Liver (tissue), 8 donors: ENCODE measurements at regions not wholly inside any gene's neighbourhood (a gene's known extent, or its start where the extent isn't known, plus 50 kb on each side); places are given as distances from the start of the nearest gene placed in this dataset.

ENCODE experiments used
- DNase-seq: peaks from one replicate; pipeline ENCODE4 v3.0.0-alpha.2; 2017; ENCODE audit warnings: low spot score
- H3K27ac ChIP-seq, 2 donors: one replicate each; pipeline ENCODE4 v1.7.0; 2013; ENCODE audit warnings: inconsistent platforms in 2 of 2, low read length in 2 of 2, control low read depth in 1 of 2, low read depth in 1 of 2, mild to moderate bottlenecking in 1 of 2
- H3K27me3 ChIP-seq, 4 donors: one replicate each; pipeline versions ENCODE4 v1.6.1 to v1.7.0; 2013; ENCODE audit warnings: low read length in 3 of 4, inconsistent platforms in 1 of 4, mild to moderate bottlenecking in 1 of 4, moderate library complexity in 1 of 4; ENCODE audit not compliant: control insufficient read depth in 4 of 4, insufficient read depth in 4 of 4
- H3K36me3 ChIP-seq, 4 donors: one replicate each; pipeline versions ENCODE4 v1.6.1 to v1.7.0; 2013; ENCODE audit warnings: low read length in 3 of 4, mild to moderate bottlenecking in 3 of 4, low read depth in 1 of 4, moderate library complexity in 1 of 4; ENCODE audit not compliant: control insufficient read depth in 4 of 4, insufficient read depth in 3 of 4
- H3K4me1 ChIP-seq, 4 donors: one replicate each; pipeline versions ENCODE4 v1.6.1 to v1.7.0; 2013; ENCODE audit warnings: low read length in 3 of 4, mild to moderate bottlenecking in 3 of 4, moderate library complexity in 1 of 4; ENCODE audit not compliant: control insufficient read depth in 4 of 4, insufficient read depth in 4 of 4
- H3K4me3 ChIP-seq, 3 donors: one replicate each; pipeline versions ENCODE4 v1.6.1 to v1.7.0; 2013; ENCODE audit warnings: low read length in 3 of 3, control low read depth in 1 of 3, low read depth in 1 of 3, mild to moderate bottlenecking in 1 of 3
- H3K9ac ChIP-seq, 2 donors: one replicate each; pipeline ENCODE4 v1.7.0; 2013; ENCODE audit warnings: low read length in 2 of 2, mild to moderate bottlenecking in 2 of 2, moderate library complexity in 2 of 2, control low read depth in 1 of 2, low read depth in 1 of 2
- H3K9me3 ChIP-seq, 4 donors: one replicate each; pipeline versions ENCODE4 v1.6.1 to v1.7.0; 2013; ENCODE audit warnings: low read length in 3 of 4; ENCODE audit not compliant: control insufficient read depth in 4 of 4
- EGR1 ChIP-seq, 2 donors: IDR thresholded peaks; 2 replicates each; pipeline ENCODE4 v1.6.1; 2016 to 2018; ENCODE audit warnings: antibody characterized with exemption in 2 of 2, low read depth in 2 of 2
- FOXA1 ChIP-seq: IDR thresholded peaks from 2 replicates; pipeline ENCODE4 v1.6.1; 2016; ENCODE audit warnings: antibody characterized with exemption
- FOXA2 ChIP-seq: IDR thresholded peaks from 2 replicates; pipeline ENCODE4 v1.6.1; 2016; ENCODE audit warnings: antibody characterized with exemption
- GABPA ChIP-seq, 2 donors: IDR thresholded peaks in 1 of 2; conservative IDR thresholded peaks in 1 of 2; 2 replicates each; pipeline ENCODE4 v1.6.1; 2016; ENCODE audit warnings: antibody characterized with exemption in 2 of 2, mild to moderate bottlenecking in 1 of 2, moderate library complexity in 1 of 2
- HNF4A ChIP-seq, 2 donors: conservative IDR thresholded peaks; 2 replicates each; pipeline ENCODE4 v1.6.1; 2016; ENCODE audit warnings: antibody characterized with exemption in 2 of 2, mild to moderate bottlenecking in 2 of 2
- HNF4G ChIP-seq: IDR thresholded peaks from 2 replicates; pipeline ENCODE4 v1.6.1; 2016; ENCODE audit warnings: antibody characterized with exemption
- JUND ChIP-seq, 2 donors: IDR thresholded peaks; 2 replicates each; pipeline ENCODE4 v1.6.1; 2016; ENCODE audit warnings: antibody characterized with exemption in 2 of 2
- NR2F2 ChIP-seq: IDR thresholded peaks from 2 replicates; pipeline ENCODE4 v1.6.1; 2016; ENCODE audit warnings: antibody characterized with exemption
- RAD21 ChIP-seq, 2 donors: IDR thresholded peaks; 2 replicates each; pipeline ENCODE4 v1.6.1; 2016; ENCODE audit warnings: antibody characterized with exemption in 2 of 2, mild to moderate bottlenecking in 2 of 2
- RXRA ChIP-seq, 2 donors: IDR thresholded peaks; 2 replicates each; pipeline ENCODE4 v1.6.1; 2017 to 2018; ENCODE audit warnings: antibody characterized with exemption in 2 of 2, mild to moderate bottlenecking in 1 of 2
- SP1 ChIP-seq: IDR thresholded peaks from 2 replicates; pipeline ENCODE4 v1.6.1; 2018; ENCODE audit warnings: antibody characterized with exemption, mild to moderate bottlenecking
- TAF1 ChIP-seq: conservative IDR thresholded peaks from 2 replicates; pipeline ENCODE4 v1.6.1; 2016; ENCODE audit warnings: antibody characterized with exemption, mild to moderate bottlenecking
- YY1 ChIP-seq: IDR thresholded peaks from 2 replicates; pipeline ENCODE4 v1.6.1; 2016; ENCODE audit warnings: antibody characterized with exemption, mild to moderate bottlenecking
- WGBS: extraction: QIAGEN DNeasy Blood & Tissue Kit; methylation state at CpG from one replicate; pipeline ENCODE4 v1.1.7; 2013; 5-methylcytosine and 5-hydroxymethylcytosine counted together
- TF ChIP-seq, protein P1 (sequence below): fragments of 150-350 bp; IDR thresholded peaks from 2 replicates; pipeline ENCODE4 v1.5.1; 2017; ENCODE audit warnings: improper control_type of control experiment, low read depth, low read length; ENCODE audit not compliant: missing input control
- TF ChIP-seq, protein P2 (sequence below): IDR thresholded peaks from 2 replicates; pipeline ENCODE4 v1.6.1; 2016; ENCODE audit warnings: antibody characterized with exemption
- TF ChIP-seq, protein P3 (sequence below): IDR thresholded peaks from 2 replicates; pipeline ENCODE4 v1.6.1; 2016; ENCODE audit warnings: antibody characterized with exemption
- TF ChIP-seq, protein P4 (sequence below): IDR thresholded peaks from 2 replicates; pipeline ENCODE4 v1.6.1; 2016; ENCODE audit warnings: antibody characterized with exemption, mild to moderate bottlenecking
- TF ChIP-seq, protein P5 (sequence below): IDR thresholded peaks from 2 replicates; pipeline ENCODE4 v1.6.1; 2016; ENCODE audit warnings: antibody characterized with exemption
- donor health status: healthy.
- donor health status: healthy.
- donor health status: healthy.
- donor health status: healthy.
- donor health status: healthy.

DNA sequence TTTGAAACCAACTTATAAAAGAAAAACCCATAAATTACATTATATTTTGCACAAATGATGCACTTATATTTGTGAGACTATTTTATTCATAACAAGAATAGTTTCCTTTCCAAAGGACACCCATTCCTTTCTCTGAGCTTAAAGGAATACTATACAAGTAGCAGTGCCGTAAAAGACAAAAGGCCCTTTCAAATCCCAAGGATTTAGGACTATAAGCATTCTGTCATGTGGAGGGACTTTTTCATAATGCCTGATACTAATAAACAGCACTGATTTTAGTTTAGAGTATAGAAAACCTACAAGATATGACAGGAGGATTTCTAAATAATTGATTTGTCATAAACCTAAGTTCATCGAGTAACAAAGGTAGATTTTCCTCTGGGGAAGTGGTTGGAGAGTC, 1134.2 kb upstream of the ZEB2 start:
- H3K27ac ChIP-seq = no peak overlapping the region
- TF ChIP-seq RXRA (IDR thresholded peaks at IDR 0.05) (no peak), EGR1 (IDR thresholded peaks at IDR 0.05; ENCODE audit: low read depth in 2 of 2) (no peak), SP1 (no peak), FOXA2 (no peak), GABPA (IDR thresholded peaks at IDR 0.05 in 1 of 2, conservative IDR thresholded peaks at IDR 0.05 in 1 of 2) (no peak)
- TF ChIP-seq, protein P1, sequence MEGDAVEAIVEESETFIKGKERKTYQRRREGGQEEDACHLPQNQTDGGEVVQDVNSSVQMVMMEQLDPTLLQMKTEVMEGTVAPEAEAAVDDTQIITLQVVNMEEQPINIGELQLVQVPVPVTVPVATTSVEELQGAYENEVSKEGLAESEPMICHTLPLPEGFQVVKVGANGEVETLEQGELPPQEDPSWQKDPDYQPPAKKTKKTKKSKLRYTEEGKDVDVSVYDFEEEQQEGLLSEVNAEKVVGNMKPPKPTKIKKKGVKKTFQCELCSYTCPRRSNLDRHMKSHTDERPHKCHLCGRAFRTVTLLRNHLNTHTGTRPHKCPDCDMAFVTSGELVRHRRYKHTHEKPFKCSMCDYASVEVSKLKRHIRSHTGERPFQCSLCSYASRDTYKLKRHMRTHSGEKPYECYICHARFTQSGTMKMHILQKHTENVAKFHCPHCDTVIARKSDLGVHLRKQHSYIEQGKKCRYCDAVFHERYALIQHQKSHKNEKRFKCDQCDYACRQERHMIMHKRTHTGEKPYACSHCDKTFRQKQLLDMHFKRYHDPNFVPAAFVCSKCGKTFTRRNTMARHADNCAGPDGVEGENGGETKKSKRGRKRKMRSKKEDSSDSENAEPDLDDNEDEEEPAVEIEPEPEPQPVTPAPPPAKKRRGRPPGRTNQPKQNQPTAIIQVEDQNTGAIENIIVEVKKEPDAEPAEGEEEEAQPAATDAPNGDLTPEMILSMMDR = no peak
- H3K4me3 ChIP-seq = no peak overlapping the region
- H3K27me3 ChIP-seq = no peaks in the 10 kb centered on the region
- 89% methylated on average over 2 of the region's 2 CpGs for WGBS
- no peaks in the 10 kb centered on the region for H3K36me3 ChIP-seq
- H3K9me3 ChIP-seq = peaks cover 0 to 4% (median 0%) of the 10 kb centered on the region in 4 donors
- DNase-seq = no peak
- no peak overlapping the region for H3K9ac ChIP-seq
- no peaks in the 10 kb centered on the region for H3K4me1 ChIP-seq

DNA sequence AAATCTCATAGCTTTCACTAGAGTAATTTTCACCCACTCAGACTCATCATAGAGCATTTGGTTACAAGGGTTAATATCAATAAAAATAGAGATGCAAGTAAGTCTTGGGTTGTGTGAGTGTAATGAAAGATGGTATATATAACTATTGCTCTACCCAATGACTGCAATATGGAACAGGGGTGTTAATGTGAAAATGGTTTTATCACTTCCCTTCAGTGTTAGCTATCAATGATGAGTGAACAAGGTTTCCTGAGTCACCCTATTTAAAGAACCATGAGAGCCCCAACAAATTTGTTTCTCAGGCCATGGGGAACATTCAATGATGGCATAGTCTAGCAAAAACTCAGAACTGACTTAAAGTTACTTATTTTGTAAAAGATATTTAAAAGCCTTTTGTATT, 1133.6 kb upstream of the ZEB2 start:
- TF ChIP-seq HNF4G (no peak), HNF4A (conservative IDR thresholded peaks at IDR 0.05) (no peak), JUND (IDR thresholded peaks at IDR 0.05) (no peak), RXRA (IDR thresholded peaks at IDR 0.05) (no peak), EGR1 (IDR thresholded peaks at IDR 0.05; ENCODE audit: low read depth in 2 of 2) (no peak), TAF1 (no peak), FOXA1 (no peak), SP1 (no peak), GABPA (IDR thresholded peaks at IDR 0.05 in 1 of 2, conservative IDR thresholded peaks at IDR 0.05 in 1 of 2) (no peak), YY1 (no peak), FOXA2 (no peak), RAD21 (IDR thresholded peaks at IDR 0.05) (no peak), NR2F2 (no peak)
- TF ChIP-seq, protein P2, sequence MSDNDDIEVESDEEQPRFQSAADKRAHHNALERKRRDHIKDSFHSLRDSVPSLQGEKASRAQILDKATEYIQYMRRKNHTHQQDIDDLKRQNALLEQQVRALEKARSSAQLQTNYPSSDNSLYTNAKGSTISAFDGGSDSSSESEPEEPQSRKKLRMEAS = no peak
- TF ChIP-seq, protein P3, sequence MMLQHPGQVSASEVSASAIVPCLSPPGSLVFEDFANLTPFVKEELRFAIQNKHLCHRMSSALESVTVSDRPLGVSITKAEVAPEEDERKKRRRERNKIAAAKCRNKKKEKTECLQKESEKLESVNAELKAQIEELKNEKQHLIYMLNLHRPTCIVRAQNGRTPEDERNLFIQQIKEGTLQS = no peak
- TF ChIP-seq, protein P4, sequence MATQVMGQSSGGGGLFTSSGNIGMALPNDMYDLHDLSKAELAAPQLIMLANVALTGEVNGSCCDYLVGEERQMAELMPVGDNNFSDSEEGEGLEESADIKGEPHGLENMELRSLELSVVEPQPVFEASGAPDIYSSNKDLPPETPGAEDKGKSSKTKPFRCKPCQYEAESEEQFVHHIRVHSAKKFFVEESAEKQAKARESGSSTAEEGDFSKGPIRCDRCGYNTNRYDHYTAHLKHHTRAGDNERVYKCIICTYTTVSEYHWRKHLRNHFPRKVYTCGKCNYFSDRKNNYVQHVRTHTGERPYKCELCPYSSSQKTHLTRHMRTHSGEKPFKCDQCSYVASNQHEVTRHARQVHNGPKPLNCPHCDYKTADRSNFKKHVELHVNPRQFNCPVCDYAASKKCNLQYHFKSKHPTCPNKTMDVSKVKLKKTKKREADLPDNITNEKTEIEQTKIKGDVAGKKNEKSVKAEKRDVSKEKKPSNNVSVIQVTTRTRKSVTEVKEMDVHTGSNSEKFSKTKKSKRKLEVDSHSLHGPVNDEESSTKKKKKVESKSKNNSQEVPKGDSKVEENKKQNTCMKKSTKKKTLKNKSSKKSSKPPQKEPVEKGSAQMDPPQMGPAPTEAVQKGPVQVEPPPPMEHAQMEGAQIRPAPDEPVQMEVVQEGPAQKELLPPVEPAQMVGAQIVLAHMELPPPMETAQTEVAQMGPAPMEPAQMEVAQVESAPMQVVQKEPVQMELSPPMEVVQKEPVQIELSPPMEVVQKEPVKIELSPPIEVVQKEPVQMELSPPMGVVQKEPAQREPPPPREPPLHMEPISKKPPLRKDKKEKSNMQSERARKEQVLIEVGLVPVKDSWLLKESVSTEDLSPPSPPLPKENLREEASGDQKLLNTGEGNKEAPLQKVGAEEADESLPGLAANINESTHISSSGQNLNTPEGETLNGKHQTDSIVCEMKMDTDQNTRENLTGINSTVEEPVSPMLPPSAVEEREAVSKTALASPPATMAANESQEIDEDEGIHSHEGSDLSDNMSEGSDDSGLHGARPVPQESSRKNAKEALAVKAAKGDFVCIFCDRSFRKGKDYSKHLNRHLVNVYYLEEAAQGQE = no peak
- TF ChIP-seq, protein P1 = no peak
- TF ChIP-seq, protein P5, sequence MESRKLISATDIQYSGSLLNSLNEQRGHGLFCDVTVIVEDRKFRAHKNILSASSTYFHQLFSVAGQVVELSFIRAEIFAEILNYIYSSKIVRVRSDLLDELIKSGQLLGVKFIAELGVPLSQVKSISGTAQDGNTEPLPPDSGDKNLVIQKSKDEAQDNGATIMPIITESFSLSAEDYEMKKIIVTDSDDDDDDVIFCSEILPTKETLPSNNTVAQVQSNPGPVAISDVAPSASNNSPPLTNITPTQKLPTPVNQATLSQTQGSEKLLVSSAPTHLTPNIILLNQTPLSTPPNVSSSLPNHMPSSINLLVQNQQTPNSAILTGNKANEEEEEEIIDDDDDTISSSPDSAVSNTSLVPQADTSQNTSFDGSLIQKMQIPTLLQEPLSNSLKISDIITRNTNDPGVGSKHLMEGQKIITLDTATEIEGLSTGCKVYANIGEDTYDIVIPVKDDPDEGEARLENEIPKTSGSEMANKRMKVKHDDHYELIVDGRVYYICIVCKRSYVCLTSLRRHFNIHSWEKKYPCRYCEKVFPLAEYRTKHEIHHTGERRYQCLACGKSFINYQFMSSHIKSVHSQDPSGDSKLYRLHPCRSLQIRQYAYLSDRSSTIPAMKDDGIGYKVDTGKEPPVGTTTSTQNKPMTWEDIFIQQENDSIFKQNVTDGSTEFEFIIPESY = no peak
- Histone ChIP-seq H3K9me3 (peaks cover 0 to 4% (median 0%) of the 10 kb centered on the region in 4 donors), H3K27ac (no peak overlapping the region), H3K36me3 (no peaks in the 10 kb centered on the region), H3K4me1 (no peaks in the 10 kb centered on the region), H3K9ac (no peak overlapping the region), H3K4me3 (no peak overlapping the region), H3K27me3 (no peaks in the 10 kb centered on the region)
- no peak for DNase-seq
